SIG-M5 treated with dmso at 0.1 percent for 504 hours (cell line): ENCODE measurements at regions not wholly inside any gene's neighbourhood (a gene's known extent, or its start where the extent isn't known, plus 50 kb on each side); places are given as distances from the start of the nearest gene placed in this dataset.

ENCODE experiments used
- DNase-seq: peaks from one replicate; lab custom pipeline; 2025; ENCODE audit not compliant: unreplicated experiment; lab: John Stamatoyannopoulos, UW

DNA sequence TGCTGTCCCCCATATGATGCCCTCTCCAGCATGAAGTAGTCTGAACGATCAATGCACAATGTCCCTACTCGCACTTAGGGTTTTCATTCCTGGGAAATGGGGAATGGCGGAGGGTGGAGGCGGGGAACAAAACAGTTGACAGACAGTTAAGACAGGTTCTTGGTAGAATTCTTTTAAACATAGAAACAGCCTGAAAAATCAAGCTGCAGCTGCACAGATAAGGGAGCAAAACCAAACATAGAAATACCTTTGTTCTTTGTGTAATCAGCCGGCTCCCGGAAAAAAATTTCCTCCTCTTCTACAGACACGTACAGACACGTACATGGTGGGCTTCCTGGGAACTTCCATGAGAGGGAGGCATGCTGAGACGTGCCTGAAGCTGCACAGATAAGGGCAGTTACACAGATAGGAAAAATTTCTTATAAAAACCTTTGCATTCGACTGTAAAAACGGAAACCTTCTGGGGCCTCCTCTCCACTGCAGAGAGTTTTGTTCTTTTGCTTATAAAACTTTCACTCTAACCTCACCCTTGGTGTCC is 662.4 kb upstream of the PTPRD start:
- no peak for DNase-seq

DNA sequence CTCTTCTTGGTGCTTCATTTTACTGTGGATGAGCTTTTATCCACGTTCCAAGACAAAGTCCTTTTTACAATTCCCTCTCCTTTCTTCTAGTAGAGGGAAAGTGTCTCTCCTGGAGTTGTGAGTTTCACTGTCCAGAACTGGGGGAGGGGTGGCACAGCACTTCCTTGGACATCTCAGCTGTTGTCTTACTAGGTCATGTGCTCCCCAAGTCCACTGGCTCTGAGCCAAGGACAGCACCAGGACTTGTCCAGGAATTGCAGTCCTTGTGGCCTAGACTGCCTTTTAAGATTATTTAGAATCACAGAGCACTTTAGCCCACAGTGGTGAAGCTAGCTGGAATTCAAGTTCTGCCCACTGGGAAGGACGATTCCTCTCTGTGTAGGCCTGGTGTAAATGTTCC is 700.2 kb upstream of the PTPRD start:
- DNase-seq, result no peak

DNA sequence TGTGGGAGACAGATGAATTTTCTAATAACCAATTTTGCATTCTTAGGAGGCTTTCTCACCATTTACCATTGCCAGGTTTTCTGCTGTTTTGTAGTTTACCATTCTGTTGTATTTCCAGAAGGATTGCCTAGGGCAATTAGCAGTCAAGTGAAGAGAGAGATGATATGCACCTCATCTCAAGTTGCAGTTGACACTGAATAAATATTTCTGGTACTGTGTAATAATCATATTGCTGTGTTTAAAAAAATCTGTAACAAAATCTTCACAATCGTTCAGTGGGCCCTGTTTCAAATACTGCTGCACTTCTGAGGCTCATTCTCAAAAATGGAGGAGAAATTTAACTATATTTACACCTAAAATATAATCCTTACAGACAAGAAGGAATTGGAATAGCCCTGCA is 706.1 kb upstream of the PTPRD start:
- DNase-seq, result no peak

DNA sequence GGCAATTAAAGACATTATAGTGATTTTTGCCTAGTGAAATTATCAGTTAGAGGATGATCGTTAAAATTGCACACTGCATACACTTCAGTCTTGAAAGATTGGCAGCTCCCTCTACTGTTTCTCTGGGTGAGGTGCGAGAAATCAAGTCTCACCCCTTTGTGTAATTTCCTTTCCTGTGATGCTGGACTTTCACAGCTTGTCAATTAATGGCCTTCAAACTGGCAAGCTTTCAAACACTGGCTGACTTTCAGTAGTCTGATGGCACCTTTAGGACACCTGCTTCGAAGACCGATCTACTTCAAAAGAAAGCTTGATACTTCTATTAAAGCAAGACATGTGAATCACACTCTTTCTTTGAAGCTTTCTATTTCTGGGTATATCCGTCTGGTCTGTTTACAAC is 706.7 kb upstream of the PTPRD start:
- peak; percentile 1 for DNase-seq

DNA sequence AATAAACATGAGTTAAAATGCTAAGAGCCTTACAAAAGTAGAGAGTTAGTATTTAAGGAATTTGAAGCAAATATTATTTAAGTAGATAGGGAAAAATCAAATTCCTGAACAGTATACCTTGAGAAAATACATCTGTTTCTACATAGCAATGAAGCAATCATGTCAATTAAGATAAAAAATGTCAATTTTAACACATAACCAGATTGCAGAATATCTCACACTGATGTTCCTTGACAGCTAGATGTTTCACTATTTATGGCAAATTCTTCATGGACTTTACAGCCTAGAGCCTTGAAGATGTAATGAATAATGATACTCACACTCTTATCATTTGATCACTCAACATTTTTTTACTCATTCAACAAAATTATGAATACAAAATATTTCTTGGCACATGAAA is 708.2 kb upstream of the PTPRD start:
- no peak for DNase-seq

DNA sequence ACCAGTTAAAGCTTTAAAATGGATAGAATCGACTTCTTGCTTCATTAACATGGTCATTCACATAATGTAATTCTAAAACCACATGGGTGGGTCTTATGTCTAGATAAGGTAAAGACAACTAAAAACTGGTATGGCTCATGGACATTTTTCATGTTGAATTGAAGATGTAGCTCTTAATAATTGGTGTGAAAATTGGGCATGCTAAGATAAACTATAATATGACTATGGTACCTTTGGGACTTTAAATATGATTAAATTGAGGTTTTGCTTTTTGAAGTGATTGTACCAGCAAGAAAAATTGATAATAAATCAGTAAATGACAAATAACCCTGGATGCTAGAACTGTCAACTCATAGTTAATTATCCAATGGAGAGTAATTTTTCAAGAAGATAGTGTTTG is 710.7 kb upstream of the PTPRD start:
- no peak for DNase-seq

DNA sequence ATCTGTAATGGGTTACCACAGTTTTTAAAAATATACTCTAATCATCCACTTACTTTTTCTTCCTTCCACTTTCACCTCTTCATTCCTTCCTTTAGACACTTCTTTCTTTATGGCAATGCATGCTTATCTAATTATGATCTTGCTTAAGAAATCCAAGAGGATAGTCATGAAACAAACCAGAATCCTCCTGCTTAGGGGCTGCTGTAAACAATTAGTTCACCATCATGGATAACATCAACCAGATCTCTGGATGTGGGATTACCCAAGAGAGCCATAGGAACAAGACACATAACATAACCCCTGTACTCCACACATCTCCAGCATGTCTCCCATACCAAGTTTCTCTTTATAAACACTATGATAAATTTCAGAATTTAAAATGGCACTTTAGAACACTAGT is 713.4 kb upstream of the PTPRD start:
- no peak for DNase-seq

DNA sequence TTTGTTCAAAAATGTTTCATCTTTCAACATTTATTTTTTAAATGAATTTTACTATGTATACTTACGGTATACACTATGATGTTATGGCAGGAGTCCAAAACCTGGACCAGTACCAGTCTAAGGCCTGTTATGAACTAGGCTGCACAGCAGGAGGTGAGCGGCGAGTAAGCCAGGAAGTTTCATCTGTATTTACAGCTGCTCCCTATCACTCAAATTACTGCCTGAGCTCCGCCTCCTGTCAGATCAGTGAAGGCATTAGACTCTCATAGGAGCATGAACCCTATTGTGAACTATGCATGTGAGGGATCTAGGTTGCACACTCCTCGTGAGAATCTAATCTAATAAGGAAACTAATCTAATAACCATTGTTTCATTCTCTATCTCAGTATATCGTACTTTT is 715.5 kb upstream of the PTPRD start:
- DNase-seq, result no peak

DNA sequence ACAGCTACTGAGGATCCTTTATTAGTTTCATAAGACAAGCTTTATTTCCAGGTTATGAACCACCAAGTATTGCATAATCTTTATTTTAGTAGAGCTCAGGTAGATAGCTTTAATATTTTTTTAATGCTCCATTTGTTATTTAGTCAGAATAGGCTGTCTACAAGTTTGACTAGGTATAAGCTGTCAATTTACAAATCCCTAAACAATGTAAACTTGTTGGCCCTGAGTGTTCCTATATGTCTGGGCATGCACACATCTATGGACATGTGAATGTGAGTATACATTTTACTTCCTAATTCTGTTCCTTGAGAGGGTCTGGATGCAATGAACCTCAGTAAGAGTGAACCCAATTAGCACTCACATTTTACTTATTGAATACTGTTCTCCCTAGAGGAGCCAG is 722.2 kb upstream of the PTPRD start:
- DNase-seq, result no peak

DNA sequence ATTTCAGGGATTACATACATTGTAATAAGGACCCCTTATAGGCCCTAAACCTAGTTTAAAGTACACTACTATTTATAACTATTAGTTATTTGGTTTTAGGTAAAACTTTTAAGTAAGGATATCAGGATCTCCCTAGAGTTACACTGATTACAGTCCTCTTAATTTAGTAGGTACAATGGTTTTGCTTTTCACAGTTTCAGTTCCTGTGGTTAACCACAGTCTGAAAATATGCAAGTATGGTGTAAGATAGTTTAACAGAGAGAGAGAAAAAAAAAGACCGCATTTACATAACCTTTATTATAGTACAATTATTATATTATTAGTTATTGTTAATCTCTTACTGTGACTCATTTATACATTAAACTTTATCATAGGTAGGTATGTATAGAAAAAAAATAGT is 725.3 kb upstream of the PTPRD start:
- peak; percentile 31 for DNase-seq

DNA sequence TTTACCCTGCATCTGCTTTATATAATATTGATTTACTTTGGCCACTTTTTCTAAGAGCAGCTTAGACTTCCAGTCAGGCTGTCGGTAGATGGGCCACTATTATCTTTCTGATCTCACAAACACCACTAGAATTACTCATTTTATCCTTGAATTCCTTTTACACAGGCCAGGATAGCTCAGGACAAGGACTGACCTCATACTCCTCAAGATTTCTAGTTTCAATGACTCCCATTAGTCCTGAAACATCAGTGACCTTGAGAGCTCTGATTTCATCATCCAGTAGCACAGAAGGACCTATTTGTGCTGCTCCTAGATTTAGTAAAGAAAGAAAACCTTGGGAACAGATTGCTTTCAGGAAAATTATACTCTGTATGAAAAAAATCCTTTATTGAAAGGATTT is 727.9 kb upstream of the PTPRD start:
- no peak for DNase-seq

DNA sequence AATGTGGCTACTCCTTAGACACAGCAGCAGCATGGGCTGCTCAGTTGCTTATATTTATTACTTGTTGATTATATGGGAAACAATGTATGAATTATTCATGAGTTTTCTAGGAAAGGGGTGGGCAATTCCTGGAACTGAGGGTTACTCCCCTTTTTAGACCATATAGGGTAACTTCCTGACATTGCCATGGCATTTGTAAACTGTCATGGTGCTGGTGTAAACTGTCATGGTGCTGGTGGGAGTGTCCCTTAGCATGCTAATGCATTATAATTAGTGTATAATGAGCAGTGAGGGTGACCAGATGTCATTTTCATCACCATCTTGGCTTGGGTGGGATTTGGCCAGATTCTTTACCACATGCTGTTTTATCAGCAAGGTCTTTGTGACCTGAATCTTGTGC is 734.6 kb upstream of the PTPRD start:
- DNase-seq, result no peak

DNA sequence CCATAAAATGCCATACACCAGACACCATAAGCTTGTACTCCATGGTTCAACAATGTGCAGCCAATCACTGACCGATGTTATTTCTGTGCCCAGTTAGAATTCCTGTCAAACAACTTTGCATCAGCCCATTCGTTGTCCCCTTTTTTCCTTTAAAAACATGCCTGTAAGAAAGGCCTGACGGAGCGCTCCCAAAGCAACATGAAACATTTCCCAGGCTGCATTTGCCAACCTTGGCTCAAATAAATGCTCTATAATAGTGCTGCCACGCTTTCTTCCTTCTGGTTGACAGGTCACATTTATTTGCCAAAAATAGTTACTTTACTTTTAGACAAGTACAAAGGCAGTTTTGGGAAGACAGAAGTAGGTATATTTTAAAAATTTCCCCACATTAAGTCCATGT is 735.6 kb upstream of the PTPRD start:
- DNase-seq, result no peak

DNA sequence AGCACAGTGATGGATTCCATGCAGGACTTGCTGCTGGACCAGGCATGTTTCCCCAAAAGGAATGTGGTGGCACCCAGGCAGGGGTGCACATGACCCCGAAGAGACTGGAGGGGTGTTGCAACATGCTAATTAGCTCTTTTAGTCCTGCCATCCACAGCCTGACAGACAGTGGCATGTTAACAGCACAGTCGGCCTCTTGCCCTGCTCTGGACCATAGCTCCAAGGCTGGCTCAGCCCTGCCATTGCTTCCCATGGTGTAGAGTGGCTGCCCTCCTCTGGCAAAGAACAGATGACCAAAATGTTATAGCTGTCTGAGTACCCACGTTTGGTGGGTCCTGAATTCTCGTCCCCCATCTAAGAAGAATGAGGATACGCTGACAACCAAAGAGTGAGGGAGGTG is 736.4 kb upstream of the PTPRD start:
- DNase-seq, result no peak

DNA sequence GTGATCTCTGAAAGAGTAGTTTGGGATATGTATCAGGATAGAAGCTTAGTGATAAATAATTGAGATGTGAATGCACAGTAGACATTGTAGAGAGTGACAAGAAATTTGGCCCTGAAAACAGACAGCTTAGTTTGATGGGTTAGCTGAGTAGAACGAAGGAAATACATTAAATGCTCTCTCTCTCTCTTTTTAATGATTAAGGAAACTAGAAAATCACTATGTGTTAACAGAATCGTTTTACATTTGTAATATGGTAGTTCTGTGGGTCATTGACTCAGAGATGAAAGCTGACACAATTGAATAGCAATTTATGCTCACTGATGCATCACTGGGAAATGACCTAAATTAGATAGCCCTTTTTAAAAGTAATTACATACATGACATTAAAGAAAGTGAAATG is 739.8 kb upstream of the PTPRD start:
- no peak for DNase-seq

DNA sequence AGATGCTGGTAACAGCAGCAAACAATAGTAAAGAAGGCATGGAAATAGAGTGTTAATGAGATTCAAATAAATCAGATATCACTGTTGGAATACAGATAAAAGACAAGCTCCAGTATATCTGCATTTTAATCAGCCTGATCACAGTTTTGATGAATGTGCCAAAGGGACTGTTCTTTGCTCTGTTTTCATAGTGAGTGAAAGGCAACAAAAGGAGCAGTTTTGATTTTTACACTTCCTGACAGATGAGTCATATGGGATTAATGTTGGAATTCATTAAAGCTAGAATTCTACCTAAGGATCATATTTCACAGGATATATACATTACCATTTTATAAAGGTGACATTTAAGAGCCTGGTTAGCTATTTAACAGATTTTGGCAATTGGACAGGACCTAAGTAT is 743.3 kb upstream of the PTPRD start:
- no peak for DNase-seq

DNA sequence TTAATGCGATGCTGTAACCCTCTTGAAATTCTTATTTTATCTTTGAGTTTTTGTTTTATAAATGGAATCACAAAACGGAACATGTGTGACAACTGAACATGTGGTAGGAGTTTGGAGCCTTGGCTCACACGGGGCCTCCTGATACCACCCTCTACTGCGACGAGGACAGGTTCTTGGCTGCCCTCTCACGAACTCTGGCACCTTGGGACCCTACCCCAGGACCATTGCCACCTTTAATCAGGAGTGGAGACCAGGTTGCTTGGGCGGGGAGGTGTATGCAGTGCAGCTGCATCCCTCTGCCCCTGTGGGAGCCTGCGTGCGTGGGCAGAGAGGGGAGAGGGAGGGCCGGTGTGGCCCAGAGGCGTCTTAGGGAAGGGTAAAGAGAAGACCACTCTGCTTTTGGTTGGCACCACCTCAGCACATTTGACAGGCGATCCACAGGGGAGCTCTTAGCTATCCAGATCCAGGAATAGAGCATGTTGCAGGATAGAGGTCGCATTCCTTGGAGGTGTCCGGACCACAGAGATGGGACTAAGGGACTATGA is 753.9 kb upstream of the PTPRD start:
- no peak for DNase-seq

DNA sequence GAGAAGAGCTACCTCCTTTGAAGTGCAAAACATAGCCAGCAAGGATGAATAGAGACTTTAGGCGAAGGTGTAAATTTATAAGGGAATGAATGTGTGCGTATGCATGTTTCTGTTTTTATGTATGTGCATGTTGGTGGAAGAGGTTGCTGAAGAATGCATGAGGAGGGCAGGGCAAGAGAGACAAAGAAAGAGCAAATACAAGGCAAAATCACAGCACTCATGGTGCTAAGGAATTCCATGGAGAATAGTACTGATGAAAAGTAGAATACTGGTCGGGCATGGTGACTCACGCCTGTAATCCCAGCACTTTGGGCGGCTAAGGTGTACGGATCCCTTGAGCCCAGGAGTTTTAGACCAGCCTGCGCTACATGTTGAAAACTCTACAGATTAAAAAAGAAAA is 762.1 kb upstream of the PTPRD start:
- DNase-seq, result no peak

DNA sequence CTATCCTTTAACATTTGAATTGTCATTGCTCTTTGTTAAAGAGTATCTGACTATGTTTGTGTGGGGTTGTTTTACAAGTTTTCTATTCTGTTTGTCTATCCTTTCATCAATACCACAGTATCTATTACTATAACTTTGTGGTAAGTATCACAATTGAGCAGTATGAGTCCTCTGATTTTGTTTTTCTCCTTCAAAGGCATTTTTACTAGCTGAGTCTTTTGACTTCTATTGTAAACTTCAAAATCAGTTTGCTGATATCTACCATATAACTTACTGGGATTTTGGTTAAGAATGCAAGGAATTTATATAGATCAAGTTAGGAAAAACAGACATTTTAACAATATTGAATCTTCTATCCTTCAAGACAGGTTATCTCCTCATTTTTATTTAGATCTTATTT is 789.8 kb upstream of the PTPRD start:
- DNase-seq, result no peak

DNA sequence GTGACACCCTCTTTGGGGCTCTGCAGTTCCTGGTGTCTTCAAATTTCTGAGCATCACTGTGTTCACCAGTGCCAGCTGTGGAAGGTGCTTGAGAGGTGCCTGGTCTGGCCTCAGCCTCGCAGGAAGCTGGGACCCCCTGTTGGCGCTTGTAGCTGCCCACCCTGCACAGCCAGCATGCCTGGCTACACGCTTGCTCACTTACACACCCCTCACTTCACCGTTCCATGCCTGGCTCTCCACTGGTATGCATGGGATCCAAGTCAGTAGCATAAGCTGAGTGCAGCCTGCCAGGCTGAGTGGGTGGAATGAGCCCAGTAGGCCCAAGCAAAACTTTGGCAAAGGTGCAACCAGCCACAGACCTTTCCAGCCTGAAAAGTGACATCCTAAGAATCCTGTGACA is 801.4 kb upstream of the PTPRD start:
- DNase-seq, result no peak

DNA sequence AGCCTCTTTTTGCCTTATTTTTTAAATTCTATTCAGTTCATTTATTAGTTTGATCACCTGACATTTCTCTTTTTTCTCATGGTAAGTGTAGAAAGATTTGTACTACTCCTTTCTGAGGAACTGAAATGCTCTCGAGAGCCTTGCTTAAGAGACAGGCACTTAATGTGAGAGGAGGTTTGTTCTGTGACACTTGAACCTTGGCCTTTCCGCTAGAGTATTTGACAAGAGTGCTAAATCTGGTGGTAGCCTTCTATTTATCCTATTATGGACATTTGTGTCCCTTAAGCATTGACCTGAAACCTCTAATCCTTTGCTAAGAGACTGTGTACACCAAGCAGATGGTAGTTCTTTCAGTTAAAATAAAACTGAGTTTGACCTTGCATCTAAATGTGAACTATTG is 805.0 kb upstream of the PTPRD start:
- no peak for DNase-seq

DNA sequence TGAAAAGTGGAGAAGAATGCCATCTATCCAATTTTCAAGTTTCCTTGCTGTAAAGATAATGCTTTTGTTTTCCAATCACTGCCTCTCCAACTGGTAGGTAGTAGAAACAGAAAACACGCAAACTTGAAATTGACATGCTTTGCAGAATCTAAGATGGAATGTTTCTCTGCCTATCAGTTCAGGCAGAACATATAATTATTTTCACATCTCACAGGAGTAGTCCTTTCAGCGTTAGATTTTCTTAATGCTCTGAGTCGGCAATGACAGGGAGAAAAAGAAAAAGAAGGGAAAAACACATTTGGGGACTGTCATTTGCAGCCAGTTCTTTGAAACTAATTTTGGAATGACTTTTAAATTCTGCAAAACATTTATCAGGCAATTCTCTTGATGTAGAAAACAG is 818.7 kb upstream of the PTPRD start:
- DNase-seq, result no peak

DNA sequence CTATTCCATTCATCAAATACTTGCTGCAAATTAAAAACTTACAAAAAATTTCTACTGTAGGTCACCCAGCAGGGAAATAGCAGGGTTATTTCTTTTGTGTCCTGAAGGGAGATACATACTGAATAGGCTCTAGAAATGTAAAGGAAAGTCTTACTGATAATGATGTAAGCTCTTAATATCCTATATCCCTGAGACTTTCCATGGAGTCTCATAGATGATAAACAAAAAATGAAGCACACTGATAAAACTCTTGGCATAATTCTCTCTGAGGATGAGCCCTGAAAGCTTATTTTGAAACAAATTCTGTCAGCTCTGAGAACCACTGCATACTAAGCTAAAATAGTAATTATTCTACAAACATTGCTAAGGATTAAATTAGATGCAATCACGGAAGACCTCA is 819.6 kb upstream of the PTPRD start:
- DNase-seq, result no peak

DNA sequence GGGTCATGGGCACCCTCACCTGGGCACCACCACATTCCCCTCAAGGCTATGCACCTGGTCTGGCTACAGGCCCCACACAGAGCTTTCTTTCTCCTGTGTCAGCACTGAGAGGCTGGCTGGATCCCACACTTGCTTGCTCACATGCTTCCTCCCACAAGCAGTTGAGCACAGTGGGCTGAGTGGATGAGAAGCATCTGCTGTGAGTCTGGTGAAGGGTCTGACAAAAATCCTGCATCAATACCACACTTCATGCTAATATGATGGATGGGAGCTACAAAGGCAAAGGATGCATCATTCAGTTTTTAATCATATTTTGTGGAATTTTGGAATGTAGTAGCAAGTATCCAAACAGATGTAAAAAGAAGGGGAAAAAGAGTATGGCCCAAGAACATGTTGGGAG is 830.8 kb upstream of the PTPRD start:
- no peak for DNase-seq
